Breast epithelium (tissue), 3 donors: ENCODE measurements at regions not wholly inside any gene's neighbourhood (a gene's known extent, or its start where the extent isn't known, plus 50 kb on each side); places are given as distances from the start of the nearest gene placed in this dataset.

Experiments
- CTCF ChIP-seq, 3 donors: fragments of 450-650 bp; IDR thresholded peaks; one replicate each; pipeline ENCODE4 v1.5.1; 2016 to 2017; ENCODE audit warnings: antibody characterized with exemption in 3 of 3, mild to moderate bottlenecking in 3 of 3, moderate library complexity in 3 of 3
- POLR2A ChIP-seq: fragments of 450-650 bp; IDR thresholded peaks from one replicate; pipeline ENCODE4 v1.6.1; 2016; ENCODE audit warnings: antibody characterized with exemption, mild to moderate bottlenecking, moderate library complexity
- POLR2AphosphoS5 ChIP-seq, 3 donors: sonication (generic); formaldehyde crosslinking; IDR thresholded peaks; one replicate each; pipeline ENCODE4 v1.6.1; 2017; ENCODE audit warnings: antibody characterized with exemption in 3 of 3

DNA sequence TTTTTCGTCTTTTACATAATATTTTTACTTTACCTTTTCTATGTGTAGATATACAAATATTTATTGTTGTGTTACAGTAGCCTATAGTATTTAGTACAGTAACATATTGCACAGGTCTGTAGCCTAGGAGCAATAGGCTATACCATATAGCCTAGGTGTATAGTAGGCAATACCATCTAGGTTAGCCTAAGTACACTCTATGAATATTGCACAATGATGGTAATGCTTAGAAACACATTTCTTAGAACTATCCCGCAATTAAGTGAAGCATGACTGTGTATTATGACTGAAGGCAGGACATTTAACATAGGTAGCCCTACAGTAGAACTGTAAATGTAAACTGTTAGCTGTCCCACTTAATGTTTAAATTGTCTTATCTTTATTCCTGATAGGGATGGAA lies 964.3 kb downstream of the SLITRK1 start:
- TF ChIP-seq CTCF (IDR thresholded peaks at IDR 0.05): no peak
- TF ChIP-seq POLR2A: no peak
- TF ChIP-seq POLR2AphosphoS5 (IDR thresholded peaks at IDR 0.05): no peak
